ENCODE measurements at regions not wholly inside any gene's neighbourhood (a gene's known extent, or its start where the extent isn't known, plus 50 kb on each side); places are given as distances from the start of the nearest gene placed in this dataset.
A peak's percentile ranks its signal among the peaks of the same experiment; 100 is the strongest.
"Not testable (repeated sequence)": the region's sequence is repeated elsewhere in the genome, so short reads cannot be mapped to it uniquely, and the experiment has no call there.

DNA sequence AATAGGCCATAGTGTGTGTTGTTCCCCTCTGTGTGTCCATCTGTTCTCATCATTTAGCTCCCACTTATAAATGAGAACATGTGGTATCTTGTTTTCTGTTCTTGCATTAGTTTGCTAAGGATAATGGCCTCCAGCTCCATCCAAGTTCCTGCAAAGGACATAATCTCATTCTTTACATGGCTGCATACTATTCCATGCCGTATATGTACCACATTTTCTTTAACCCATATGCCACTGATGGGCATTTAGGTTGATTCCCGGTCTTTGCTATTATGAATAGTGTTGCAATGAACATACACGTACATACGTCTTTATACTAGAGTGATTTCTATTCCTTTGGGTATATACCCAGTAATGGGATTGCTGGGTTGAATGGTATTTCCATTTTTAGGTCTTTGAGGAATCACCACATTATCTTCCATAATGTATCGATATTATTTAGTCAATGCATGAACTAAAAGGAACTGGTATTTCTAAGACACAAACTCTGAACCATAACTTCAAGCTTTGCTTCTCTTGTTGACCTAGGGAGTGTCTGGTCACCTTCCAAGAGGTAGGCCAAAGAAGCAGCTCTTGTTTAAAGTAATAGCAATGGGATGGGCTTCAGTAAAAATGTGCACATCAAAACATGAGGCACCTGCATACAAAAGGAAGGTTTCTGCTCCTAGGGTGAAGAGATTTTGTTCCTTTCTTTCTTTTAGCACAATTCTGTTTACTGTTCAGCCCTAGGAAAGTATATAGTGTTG lies 343.0 kb upstream of the ARID1B start:
- H3K36me3 Mint-ChIP-seq: no peaks in the 10 kb centered on the region
- no peak overlapping the region for H3K4me3 Mint-ChIP-seq
- H3K27ac Mint-ChIP-seq: no peak overlapping the region
- peaks cover 0 to 8% (median 0%) of the 10 kb centered on the region in 7 donors for H3K9me3 Mint-ChIP-seq
- H3K27me3 Mint-ChIP-seq: peaks cover 0 to 5% (median 0%) of the 10 kb centered on the region in 3 donors
- DNase-seq: no peak
- no peaks in the 10 kb centered on the region for H3K4me1 Mint-ChIP-seq
- no peak for ATAC-seq (ENCODE audit: low read depth in 2 of 2)

DNA sequence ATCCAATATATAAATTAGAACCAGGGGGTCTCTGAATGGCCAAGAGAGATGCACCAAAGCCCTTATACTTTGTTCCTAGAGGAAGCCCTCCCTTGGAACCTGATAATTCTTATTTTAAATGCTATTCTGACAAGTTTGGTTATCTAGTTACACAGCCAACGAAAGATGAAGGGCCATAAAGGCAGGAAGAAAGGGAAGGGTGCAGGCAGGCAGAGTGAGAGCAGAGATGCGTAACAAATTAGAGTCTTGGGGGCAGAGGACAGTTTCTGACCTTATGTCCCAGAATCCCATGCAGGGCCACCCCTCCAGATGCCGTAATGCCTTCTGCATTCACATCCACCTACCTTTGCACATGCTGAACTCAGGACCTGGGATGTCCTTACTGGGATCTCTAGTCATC lies 344.6 kb upstream of the ARID1B start:
- H3K36me3 Mint-ChIP-seq: no peaks in the 10 kb centered on the region
- DNase-seq: no peak
- no peak for ATAC-seq (ENCODE audit: low read depth in 2 of 2)
- no peaks in the 10 kb centered on the region for H3K4me1 Mint-ChIP-seq
- H3K27me3 Mint-ChIP-seq: peaks cover 0 to 5% (median 0%) of the 10 kb centered on the region in 3 donors
- H3K4me3 Mint-ChIP-seq: no peak overlapping the region
- H3K9me3 Mint-ChIP-seq: peaks cover 0 to 7% (median 0%) of the 10 kb centered on the region in 7 donors
- peak overlapping the region in 2 of 6 donors; percentile 16 to 77 for H3K27ac Mint-ChIP-seq

DNA sequence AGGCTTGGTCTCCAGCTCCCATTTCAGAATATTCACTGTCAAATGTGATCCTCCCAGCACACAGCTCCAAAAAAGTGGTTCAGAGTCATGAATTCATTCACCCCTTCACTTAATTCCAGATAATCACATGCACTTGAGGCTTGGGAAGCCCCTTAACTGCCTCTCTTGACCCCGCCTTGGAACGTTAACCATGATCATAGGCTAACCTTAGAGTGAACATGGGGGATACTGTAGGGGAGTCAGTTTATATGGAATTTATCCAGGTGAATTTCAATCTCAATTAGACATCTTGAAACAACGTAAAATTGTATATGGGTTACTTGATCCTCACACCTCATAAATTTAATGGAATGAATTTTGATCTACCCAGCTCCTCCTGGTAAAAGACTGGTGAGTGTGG lies 346.8 kb upstream of the ARID1B start:
- Mint-ChIP-seq H3K4me1 (no peaks in the 10 kb centered on the region), H3K36me3 (no peaks in the 10 kb centered on the region), H3K9me3 (peaks cover 0 to 7% (median 0%) of the 10 kb centered on the region in 7 donors), H3K27me3 (peaks cover 0 to 4% (median 0%) of the 10 kb centered on the region in 3 donors), H3K4me3 (no peak overlapping the region), H3K27ac (no peak overlapping the region)
- no peak for DNase-seq
- ATAC-seq (ENCODE audit: low read depth in 2 of 2): no peak

DNA sequence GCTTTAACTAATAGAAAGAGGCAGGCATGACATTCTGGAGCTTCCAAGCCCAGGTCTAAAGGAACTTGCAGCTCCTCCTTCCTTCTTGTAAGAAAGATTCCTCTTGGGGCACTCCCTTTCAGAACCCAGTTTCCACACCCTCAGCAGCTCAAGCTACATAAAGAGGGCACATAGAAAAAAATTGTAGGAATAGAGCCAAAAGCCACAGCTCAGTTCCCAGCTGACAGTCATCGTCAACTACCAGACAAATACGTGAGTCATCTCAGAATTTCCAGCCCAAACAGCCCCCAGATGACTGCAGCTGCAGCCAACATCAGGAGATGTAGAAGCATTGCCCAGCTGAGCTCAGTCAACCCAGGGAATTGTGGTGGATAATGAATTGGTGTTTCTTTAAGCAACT lies 349.8 kb upstream of the ARID1B start:
- peaks cover 0 to 11% (median 4%) of the 10 kb centered on the region in 7 donors for H3K9me3 Mint-ChIP-seq
- peaks cover 0 to 5% (median 0%) of the 10 kb centered on the region in 3 donors for H3K27me3 Mint-ChIP-seq
- H3K4me1 Mint-ChIP-seq: peaks cover 22 to 26% (median 24%) of the 10 kb centered on the region in 3 donors
- no peak for DNase-seq
- no peak overlapping the region for H3K27ac Mint-ChIP-seq
- peaks cover 0 to 3% of the 10 kb centered on the region in 2 donors for H3K36me3 Mint-ChIP-seq
- ATAC-seq (ENCODE audit: low read depth in 2 of 2): no peak
- no peak overlapping the region for H3K4me3 Mint-ChIP-seq

DNA sequence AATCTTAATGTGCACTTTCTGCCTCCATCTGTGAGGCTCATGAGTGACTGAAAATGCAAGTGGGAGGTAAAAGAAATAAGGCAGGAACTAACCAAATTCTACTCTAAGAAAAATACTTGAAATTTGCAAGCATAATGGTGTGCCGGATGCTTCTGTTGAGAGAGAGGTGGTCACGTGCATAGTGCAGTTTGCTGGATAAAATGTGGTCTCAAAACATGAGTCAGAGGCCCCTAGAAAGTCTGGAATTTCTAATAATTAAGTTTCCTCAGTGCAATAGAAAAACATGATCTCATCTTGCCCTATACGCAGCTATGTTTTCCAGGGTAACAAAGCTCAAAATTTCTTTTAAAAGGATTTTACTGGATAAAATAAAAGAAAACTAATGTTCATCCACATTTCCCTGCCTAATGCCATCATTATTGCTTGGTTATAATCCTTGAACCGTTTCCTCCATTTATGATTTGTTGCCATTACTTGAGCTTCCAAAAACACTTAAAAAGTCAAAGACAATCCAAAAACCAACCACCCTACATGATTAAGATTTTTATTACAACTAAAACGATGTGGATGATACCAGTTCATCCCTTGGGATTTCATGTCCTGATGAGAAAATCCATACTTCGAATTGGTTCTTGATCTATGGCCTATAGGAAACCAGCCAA lies 351.7 kb upstream of the ARID1B start:
- H3K27ac Mint-ChIP-seq: no peak overlapping the region
- peaks cover 0 to 6% (median 0%) of the 10 kb centered on the region in 3 donors for H3K27me3 Mint-ChIP-seq
- peaks cover 25 to 27% (median 26%) of the 10 kb centered on the region in 3 donors for H3K4me1 Mint-ChIP-seq
- ATAC-seq (ENCODE audit: low read depth in 2 of 2) (no peak), DNase-seq (no peak)
- H3K4me3 Mint-ChIP-seq: no peak overlapping the region
- H3K36me3 Mint-ChIP-seq: peaks cover 0 to 9% of the 10 kb centered on the region in 2 donors
- H3K9me3 Mint-ChIP-seq: peaks cover 0 to 16% (median 6%) of the 10 kb centered on the region in 7 donors

DNA sequence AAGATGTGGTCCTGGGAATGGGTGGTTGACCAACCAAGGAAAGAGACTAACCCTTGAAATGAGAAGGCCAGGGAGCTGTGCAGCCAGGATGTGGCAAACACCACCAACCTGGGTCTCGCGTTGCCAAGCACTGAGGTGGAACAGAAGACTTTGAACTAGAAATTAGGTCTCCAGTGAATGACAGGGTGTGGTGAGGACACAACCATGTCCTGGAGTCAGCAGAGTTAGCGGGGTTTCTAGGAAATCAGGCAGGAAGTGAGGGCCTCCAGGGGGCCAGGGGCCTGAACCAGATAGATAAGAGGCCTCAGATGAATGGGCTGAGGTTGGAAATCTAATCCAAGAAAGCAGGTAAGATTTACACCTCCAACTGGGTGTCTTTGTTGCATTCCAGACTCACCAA lies 353.3 kb upstream of the ARID1B start:
- peaks cover 0 to 16% (median 6%) of the 10 kb centered on the region in 7 donors for H3K9me3 Mint-ChIP-seq
- H3K36me3 Mint-ChIP-seq: peaks cover 0 to 9% of the 10 kb centered on the region in 2 donors
- DNase-seq (no peak), ATAC-seq (ENCODE audit: low read depth in 2 of 2) (peak; percentile 28 to 51)
- peak overlapping the region in 3 of 8 donors; percentile 22 to 71 (median 47) for H3K4me3 Mint-ChIP-seq
- H3K4me1 Mint-ChIP-seq: peaks cover 25 to 27% (median 26%) of the 10 kb centered on the region in 3 donors
- H3K27ac Mint-ChIP-seq: peak overlapping the region in 3 of 6 donors; percentile 30 to 91 (median 52)
- peaks cover 0 to 6% (median 0%) of the 10 kb centered on the region in 3 donors for H3K27me3 Mint-ChIP-seq

DNA sequence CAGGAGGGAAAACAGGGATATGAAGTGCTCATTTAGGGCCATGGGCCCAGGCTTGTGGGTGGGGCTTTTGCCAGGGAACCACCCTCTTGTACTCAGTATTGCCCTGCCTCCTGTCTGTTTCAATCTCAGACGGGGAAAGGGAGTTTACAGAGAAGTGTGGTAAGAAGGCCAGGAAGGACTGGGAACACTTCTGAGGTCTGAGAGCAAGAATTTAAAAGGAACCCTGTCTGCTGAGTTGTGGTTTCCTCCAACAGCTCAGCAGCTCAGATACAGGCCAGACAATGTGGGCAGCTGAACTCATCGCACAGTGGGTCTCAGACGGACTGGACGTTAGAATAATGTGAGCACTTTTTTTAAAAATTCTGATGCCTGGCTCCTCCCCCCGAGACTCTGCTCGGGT lies 354.1 kb upstream of the ARID1B start:
- ATAC-seq (ENCODE audit: low read depth in 2 of 2) (no peak), DNase-seq (no peak)
- H3K4me1 Mint-ChIP-seq: peaks cover 25 to 27% (median 26%) of the 10 kb centered on the region in 3 donors
- H3K9me3 Mint-ChIP-seq: peaks cover 0 to 16% (median 6%) of the 10 kb centered on the region in 7 donors
- peaks cover 0 to 6% (median 0%) of the 10 kb centered on the region in 3 donors for H3K27me3 Mint-ChIP-seq
- H3K27ac Mint-ChIP-seq: peak overlapping the region in 1 of 6 donors; percentile 93
- H3K36me3 Mint-ChIP-seq: peaks cover 0 to 9% of the 10 kb centered on the region in 2 donors
- H3K4me3 Mint-ChIP-seq: peak overlapping the region in 3 of 8 donors; percentile 37 to 71 (median 63)

DNA sequence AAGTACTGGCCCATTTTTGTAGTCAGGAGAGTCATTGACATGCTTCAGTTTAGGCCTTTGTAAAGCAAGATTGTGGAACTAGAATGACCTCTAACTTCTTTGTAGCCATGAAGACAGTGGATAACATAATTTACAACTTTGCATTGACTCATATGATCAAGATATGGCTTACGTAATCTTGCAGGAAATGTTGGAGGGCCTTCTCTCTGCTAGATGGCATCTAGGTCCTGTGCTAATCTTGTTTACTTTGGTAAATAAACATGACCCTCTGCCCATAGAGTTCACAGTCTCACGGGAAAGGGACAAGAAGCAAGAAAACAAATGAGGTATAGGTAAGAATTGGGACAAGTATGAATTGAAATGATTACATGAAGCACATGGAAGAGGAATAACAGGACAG lies 355.2 kb upstream of the ARID1B start:
- peaks cover 25 to 27% (median 26%) of the 10 kb centered on the region in 3 donors for H3K4me1 Mint-ChIP-seq
- no peak overlapping the region for H3K4me3 Mint-ChIP-seq
- no peak for ATAC-seq (ENCODE audit: low read depth in 2 of 2)
- peak overlapping the region in 1 of 6 donors; percentile 27 for H3K27ac Mint-ChIP-seq
- H3K27me3 Mint-ChIP-seq: peaks cover 0 to 6% (median 0%) of the 10 kb centered on the region in 3 donors
- peaks cover 0 to 9% of the 10 kb centered on the region in 2 donors for H3K36me3 Mint-ChIP-seq
- DNase-seq: no peak
- H3K9me3 Mint-ChIP-seq: peaks cover 0 to 16% (median 6%) of the 10 kb centered on the region in 7 donors

DNA sequence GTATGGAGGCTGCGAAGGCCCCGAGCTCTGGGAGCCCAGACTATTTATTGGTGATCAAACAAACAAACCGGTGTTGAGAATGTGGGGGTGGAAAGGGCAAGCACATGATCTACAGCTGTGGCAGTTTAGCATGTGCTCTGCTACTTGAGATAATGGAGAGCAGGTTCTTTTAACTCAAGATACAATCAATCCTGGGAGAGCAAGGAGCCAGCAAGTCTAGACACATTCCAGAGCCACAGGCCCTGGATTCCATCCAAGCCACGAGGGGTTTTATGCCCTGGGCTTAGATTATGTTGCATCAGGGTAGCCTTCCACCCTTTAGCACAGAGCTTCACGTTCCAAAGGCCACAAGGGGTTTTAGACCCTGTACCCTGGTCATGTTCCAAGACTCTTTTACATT lies 355.9 kb upstream of the ARID1B start:
- H3K27ac Mint-ChIP-seq; DNase-seq; H3K4me3 Mint-ChIP-seq; H3K36me3 Mint-ChIP-seq; ATAC-seq (ENCODE audit: low read depth in 2 of 2); H3K27me3 Mint-ChIP-seq: not testable (repeated sequence)
- Mint-ChIP-seq H3K9me3 (peaks cover 0 to 16% (median 6%) of the 10 kb centered on the region in 7 donors), H3K4me1 (peaks cover 25 to 27% (median 26%) of the 10 kb centered on the region in 3 donors)

DNA sequence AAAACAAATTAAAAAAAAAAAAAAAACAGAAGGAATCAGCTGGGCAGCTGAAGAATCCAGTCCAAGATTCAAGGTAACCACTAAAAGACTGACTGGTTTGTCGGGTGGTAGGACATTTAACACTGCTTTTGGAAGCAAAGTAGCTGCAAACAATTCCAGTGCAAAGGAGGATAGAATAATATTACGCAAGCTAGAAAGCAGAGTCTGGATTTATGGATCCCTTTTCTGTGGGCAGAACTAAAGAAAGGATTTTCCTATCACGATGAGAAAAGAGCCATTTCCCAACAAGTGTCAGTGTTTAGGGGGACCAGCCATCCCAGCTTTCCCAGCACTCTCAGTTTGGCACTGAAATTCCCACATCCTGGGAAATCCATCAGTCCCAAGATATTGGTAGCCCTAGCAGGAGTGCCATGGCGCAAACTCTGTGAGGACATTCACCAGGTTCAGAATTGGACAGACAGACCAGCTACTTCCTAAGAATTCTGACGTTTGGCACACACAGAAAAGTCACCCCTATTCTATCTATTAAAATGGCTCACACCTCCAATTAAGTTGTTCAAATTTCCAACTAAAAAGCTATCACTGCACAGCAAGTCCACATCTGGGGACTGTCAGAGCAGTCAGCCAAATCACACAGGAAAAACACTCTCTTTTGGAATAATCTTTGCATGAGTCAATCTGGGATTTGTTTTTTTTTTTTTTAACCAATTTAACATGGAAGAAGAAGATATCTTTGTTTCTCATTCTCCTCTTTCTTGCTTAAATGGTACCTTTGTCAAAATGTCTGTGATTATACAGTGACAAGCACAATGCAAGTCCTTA lies 356.8 kb upstream of the ARID1B start:
- no peak overlapping the region for H3K27ac Mint-ChIP-seq
- no peak for DNase-seq
- peaks cover 0 to 6% (median 0%) of the 10 kb centered on the region in 3 donors for H3K27me3 Mint-ChIP-seq
- no peak for ATAC-seq (ENCODE audit: low read depth in 2 of 2)
- H3K9me3 Mint-ChIP-seq: peaks cover 0 to 16% (median 6%) of the 10 kb centered on the region in 7 donors
- H3K4me1 Mint-ChIP-seq: peaks cover 25 to 27% (median 26%) of the 10 kb centered on the region in 3 donors
- peaks cover 0 to 9% of the 10 kb centered on the region in 2 donors for H3K36me3 Mint-ChIP-seq
- H3K4me3 Mint-ChIP-seq: no peak overlapping the region

DNA sequence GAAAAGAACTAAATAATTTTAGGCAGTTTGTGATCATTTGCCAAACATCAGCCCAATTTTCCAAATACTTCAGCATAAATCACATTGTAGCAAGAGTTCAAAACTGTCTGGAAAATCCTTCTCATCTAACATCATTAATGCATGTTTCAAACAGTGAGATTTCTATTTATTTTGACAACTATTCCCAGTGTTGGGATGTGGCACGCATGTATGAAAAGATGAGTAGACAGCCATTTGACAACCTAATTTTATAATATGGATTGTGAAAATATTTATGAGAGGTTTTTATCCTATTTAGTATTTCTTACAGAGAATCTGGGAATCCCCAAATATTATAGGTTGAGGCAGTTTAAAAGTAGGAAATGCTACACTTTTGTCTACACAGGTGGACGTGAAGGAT lies 357.6 kb upstream of the ARID1B start:
- peaks cover 0 to 6% (median 0%) of the 10 kb centered on the region in 3 donors for H3K27me3 Mint-ChIP-seq
- peaks cover 0 to 9% of the 10 kb centered on the region in 2 donors for H3K36me3 Mint-ChIP-seq
- H3K27ac Mint-ChIP-seq: no peak overlapping the region
- DNase-seq (no peak), ATAC-seq (ENCODE audit: low read depth in 2 of 2) (no peak)
- peaks cover 21 to 25% (median 23%) of the 10 kb centered on the region in 3 donors for H3K4me1 Mint-ChIP-seq
- peaks cover 0 to 16% (median 6%) of the 10 kb centered on the region in 7 donors for H3K9me3 Mint-ChIP-seq
- H3K4me3 Mint-ChIP-seq: no peak overlapping the region

DNA sequence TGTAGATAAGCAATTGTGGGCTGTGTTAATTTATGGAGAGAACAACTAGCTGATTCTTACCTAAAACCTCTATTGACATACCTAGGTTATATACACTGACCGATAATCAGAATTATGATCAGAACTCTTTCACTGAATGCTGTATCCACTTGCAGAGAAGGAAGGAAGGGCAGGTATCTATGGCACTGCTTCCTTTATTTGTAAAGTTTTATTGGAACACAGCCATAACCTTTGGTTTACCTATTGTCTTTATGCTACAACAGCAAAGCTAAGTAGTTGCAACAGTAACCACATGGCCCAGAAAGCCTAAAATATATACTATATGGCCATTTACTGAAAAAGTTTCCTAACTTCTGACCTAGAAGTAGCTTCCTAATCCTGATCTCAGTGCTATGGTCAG lies 358.9 kb upstream of the ARID1B start:
- H3K4me3 Mint-ChIP-seq: no peak overlapping the region
- peaks cover 8 to 12% (median 11%) of the 10 kb centered on the region in 3 donors for H3K4me1 Mint-ChIP-seq
- H3K27me3 Mint-ChIP-seq: peaks cover 0 to 6% (median 0%) of the 10 kb centered on the region in 3 donors
- no peak for ATAC-seq (ENCODE audit: low read depth in 2 of 2)
- H3K27ac Mint-ChIP-seq: no peak overlapping the region
- H3K9me3 Mint-ChIP-seq: peaks cover 0 to 10% (median 4%) of the 10 kb centered on the region in 7 donors
- H3K36me3 Mint-ChIP-seq: peaks cover 0 to 9% of the 10 kb centered on the region in 2 donors
- no peak for DNase-seq

DNA sequence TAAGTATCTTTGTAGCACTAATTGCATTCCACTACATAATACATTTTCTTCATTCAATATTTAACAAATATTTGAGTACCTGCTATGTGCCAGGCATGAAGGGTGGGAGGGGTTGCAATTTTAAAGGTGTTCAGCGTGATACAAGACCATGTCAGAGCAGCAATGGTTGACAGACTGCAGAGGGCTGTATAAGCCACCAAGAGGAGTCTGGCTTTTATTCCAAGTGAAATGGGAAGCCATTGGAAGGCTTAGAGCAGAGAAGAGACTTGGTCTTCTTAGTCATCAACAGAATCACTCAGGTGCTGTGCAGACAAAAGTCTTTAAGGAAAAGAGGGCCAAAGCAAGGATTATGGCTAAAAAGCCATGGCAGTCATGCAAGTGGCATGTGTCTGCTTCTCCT lies 360.8 kb upstream of the ARID1B start:
- no peak for ATAC-seq (ENCODE audit: low read depth in 2 of 2)
- Mint-ChIP-seq H3K4me1 (no peaks in the 10 kb centered on the region), H3K9me3 (peaks cover 0 to 12% (median 2%) of the 10 kb centered on the region in 7 donors)

More for the DNA sequence above, 360.8 kb upstream of the ARID1B start:
- Mint-ChIP-seq H3K36me3 (no peaks in the 10 kb centered on the region), H3K27ac (no peak overlapping the region), H3K4me3 (no peak overlapping the region), H3K27me3 (no peaks in the 10 kb centered on the region)
- no peak for DNase-seq

Measured in naive B cell (primary cell).